Activated CD4-positive, alpha-beta T cell treated with anti-CD3 and anti-CD28 coated beads for 36 hours (primary cell): ENCODE measurements at regions not wholly inside any gene's neighbourhood (a gene's known extent, or its start where the extent isn't known, plus 50 kb on each side); places are given as distances from the start of the nearest gene placed in this dataset.

Experiments used
- ATAC-seq: fragments of 200-7000 bp; cut with Tn5 transposase; one replicate; pipeline ENCODE4 v1.10.0; 2021; ENCODE audit warnings: mild to moderate bottlenecking, moderate library complexity
- CTCF ChIA-PET: fragments of 350-600 bp; sonication (Branson Sonifier 250); formaldehyde crosslinking; loops from one replicate; lab custom pipeline; 2021; ENCODE audit warnings: antibody characterized with exemption; lab: Charles Lee
- POLR2A ChIA-PET: fragments of 350-600 bp; sonication (Branson Sonifier 250); formaldehyde crosslinking; loops from one replicate; lab custom pipeline; 2021; ENCODE audit warnings: antibody characterized with exemption, inconsistent platforms; lab: Charles Lee
- DNase-seq: peaks from one replicate; pipeline ENCODE4 v3.0.0-alpha.2; 2020
- H3K27ac Mint-ChIP-seq: one replicate; pipeline ENCODE4 v1.8.0; 2021; ENCODE audit warnings: mixed read lengths
- H3K27me3 Mint-ChIP-seq: one replicate; pipeline ENCODE4 v1.8.0; 2021; ENCODE audit warnings: mixed read lengths
- H3K36me3 Mint-ChIP-seq: one replicate; pipeline ENCODE4 v1.8.0; 2021; ENCODE audit warnings: low read depth, mixed read lengths
- H3K4me1 Mint-ChIP-seq: one replicate; pipeline ENCODE4 v1.8.0; 2021; ENCODE audit warnings: mixed read lengths
- H3K4me3 Mint-ChIP-seq: one replicate; pipeline ENCODE4 v1.8.0; 2021; ENCODE audit warnings: mild to moderate bottlenecking, moderate library complexity, mixed read lengths
- H3K9me3 Mint-ChIP-seq: one replicate; pipeline ENCODE4 v1.8.0; 2021; ENCODE audit warnings: low read depth, mixed read lengths
- intact Hi-C, 2 experiments: fragments of 100-400 bp; cut with DNase I in 1 of 2; cut with micrococcal nuclease in 1 of 2; formaldehyde crosslinking; loops; one replicate each; pipeline versions ENCODE4 v1.14.2 to v1.15.1; 2022 to 2024; cut with DNase I, micrococcal nuclease

DNA sequence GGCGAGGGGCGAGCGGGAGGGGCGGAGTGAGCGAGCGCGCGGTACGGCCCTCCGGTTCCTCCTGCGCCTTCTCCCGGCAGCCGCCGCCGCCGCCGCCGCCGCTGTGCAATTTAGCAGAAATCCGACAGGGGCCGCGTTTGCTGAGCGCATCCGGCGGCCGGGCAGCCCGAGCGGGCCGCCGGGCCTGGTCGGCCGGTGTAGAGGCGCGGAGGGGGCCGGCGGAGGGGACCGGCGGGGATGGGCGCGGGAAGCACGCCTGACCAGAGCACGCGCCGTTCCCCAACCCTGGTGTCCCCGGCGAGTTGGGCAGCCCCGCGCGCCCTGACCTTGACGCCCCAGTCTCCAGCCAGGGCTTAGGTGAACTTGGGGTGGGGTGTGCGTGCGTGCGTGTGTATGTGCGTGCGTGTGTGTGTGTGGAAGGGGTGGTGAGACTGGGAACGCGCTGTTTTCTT is 144.5 kb upstream of the ZNF536 start:
- Mint-ChIP-seq H3K36me3 (no peaks in the 10 kb centered on the region), H3K9me3 (no peaks in the 10 kb centered on the region), H3K27me3 (peaks cover 63% of the 10 kb centered on the region), H3K4me1 (peaks cover 27% of the 10 kb centered on the region), H3K4me3 (peak overlapping the region; percentile 73), H3K27ac (no peak overlapping the region)
- ATAC-seq (peak; percentile 82), DNase-seq (peak; percentile 83)
- intact Hi-C loops = loop anchor here (1.0 to 10.0 kb wide), 7 partner anchors 147 to 1125 kb away; partner anchors contain the start of genes URI1 (in 1 of the 2) and ZNF536 (in 1 of the 2)
- ChIA-PET CTCF (no interaction called here), POLR2A (no interaction called here)

- Mint-ChIP-seq H3K27ac (no peak overlapping the region), H3K27me3 (peaks cover 60% of the 10 kb centered on the region), H3K9me3 (no peaks in the 10 kb centered on the region), H3K4me1 (peaks cover 27% of the 10 kb centered on the region), H3K4me3 (peak overlapping the region; percentile 44), H3K36me3 (no peaks in the 10 kb centered on the region)
- intact Hi-C loops = loop anchor here (5.0 to 10.0 kb wide), 5 partner anchors 147 to 1124 kb away; partner anchors contain the start of genes URI1 (in 1 of the 2) and ZNF536 (in 1 of the 2)
- POLR2A ChIA-PET = no interaction called here
- ATAC-seq = no peak
- CTCF ChIA-PET = no interaction called here
- no peak for DNase-seq
Measured at GRCh38 chr19:30228113-30228834, 143.9 kb upstream of the ZNF536 start.

- no peak overlapping the region for H3K4me3 Mint-ChIP-seq
- peaks cover 27% of the 10 kb centered on the region for H3K4me1 Mint-ChIP-seq
- ChIA-PET POLR2A (interaction anchor here (0.6 kb wide), 1 partner anchor 15 kb away, joined by 3 read pairs; no protein-coding TSS in a partner anchor), CTCF (no interaction called here)
- intact Hi-C loops = loop anchor here (5.0 to 10.0 kb wide), 5 partner anchors 146 to 1123 kb away; partner anchors contain the start of genes URI1 (in 1 of the 2) and ZNF536 (in 1 of the 2)
- H3K9me3 Mint-ChIP-seq = no peaks in the 10 kb centered on the region
- ATAC-seq (no peak), DNase-seq (no peak)
- no peaks in the 10 kb centered on the region for H3K36me3 Mint-ChIP-seq
- peaks cover 56% of the 10 kb centered on the region for H3K27me3 Mint-ChIP-seq
- no peak overlapping the region for H3K27ac Mint-ChIP-seq
Measured at GRCh38 chr19:30228835-30229524, 143.2 kb upstream of the ZNF536 start.

GRCh38 chr19:30229525-30230174 is 142.5 kb upstream of the ZNF536 start:
- Mint-ChIP-seq H3K9me3 (no peaks in the 10 kb centered on the region), H3K36me3 (no peaks in the 10 kb centered on the region), H3K4me1 (peaks cover 25% of the 10 kb centered on the region), H3K27me3 (peaks cover 52% of the 10 kb centered on the region), H3K27ac (no peak overlapping the region), H3K4me3 (no peak overlapping the region)
- CTCF ChIA-PET = no interaction called here
- intact Hi-C loops = loop anchor here (5.0 to 10.0 kb wide), 5 partner anchors 145 to 1123 kb away; partner anchors contain the start of genes URI1 (in 1 of the 2) and ZNF536 (in 1 of the 2)
- ATAC-seq (no peak), DNase-seq (no peak)
- POLR2A ChIA-PET = interaction anchor here (0.6 kb wide), 1 partner anchor 15 kb away, joined by 3 read pairs; no protein-coding TSS in a partner anchor

- intact Hi-C loops = no loop called here
Measured at GRCh38 chr19:30231408-30232318, 140.5 kb upstream of the ZNF536 start.

GRCh38 chr19:30233375-30233774 is 138.8 kb upstream of the ZNF536 start:
- Mint-ChIP-seq H3K4me1 (peaks cover 3% of the 10 kb centered on the region), H3K36me3 (no peaks in the 10 kb centered on the region), H3K9me3 (no peaks in the 10 kb centered on the region), H3K27ac (no peak overlapping the region), H3K27me3 (peaks cover 52% of the 10 kb centered on the region), H3K4me3 (no peak overlapping the region)
- CTCF ChIA-PET = interaction anchor here (0.6 to 1.5 kb wide), 4 partner anchors 12 to 505 kb away, joined by 3 to 4 read pairs (median 4); no protein-coding TSS in a partner anchor
- ATAC-seq (no peak), DNase-seq (no peak)
- POLR2A ChIA-PET = no interaction called here
- intact Hi-C loops = no loop called here

More at GRCh38 chr19:30231408-30232318, 140.5 kb upstream of the ZNF536 start:
- Mint-ChIP-seq H3K9me3 (no peaks in the 10 kb centered on the region), H3K4me1 (peaks cover 13% of the 10 kb centered on the region), H3K27me3 (peaks cover 51% of the 10 kb centered on the region), H3K27ac (no peak overlapping the region), H3K36me3 (no peaks in the 10 kb centered on the region), H3K4me3 (no peak overlapping the region)
- ATAC-seq (no peak), DNase-seq (no peak)
- CTCF ChIA-PET = interaction anchor here (0.5 to 1.2 kb wide), 2 partner anchors 8 to 584 kb away, joined by 4 to 5 read pairs; no protein-coding TSS in a partner anchor
- POLR2A ChIA-PET = interaction anchor here (0.8 kb wide), 1 partner anchor 1157 kb away, joined by 3 read pairs; no protein-coding TSS in a partner anchor

GRCh38 chr19:30235946-30236345 is 136.2 kb upstream of the ZNF536 start:
- no peak for DNase-seq
- Mint-ChIP-seq H3K27ac (no peak overlapping the region), H3K36me3 (no peaks in the 10 kb centered on the region), H3K9me3 (no peaks in the 10 kb centered on the region), H3K4me3 (no peak overlapping the region), H3K27me3 (peaks cover 41% of the 10 kb centered on the region), H3K4me1 (no peaks in the 10 kb centered on the region)
- CTCF ChIA-PET = interaction anchor here (0.6 kb wide), 1 partner anchor 253 kb away, joined by 3 read pairs; no protein-coding TSS in a partner anchor
- intact Hi-C loops = no loop called here
- ATAC-seq = no peak
- POLR2A ChIA-PET = no interaction called here

GRCh38 chr19:30236587-30236986 is 135.6 kb upstream of the ZNF536 start:
- intact Hi-C loops = no loop called here
- Mint-ChIP-seq H3K27ac (no peak overlapping the region), H3K4me1 (no peaks in the 10 kb centered on the region), H3K36me3 (no peaks in the 10 kb centered on the region), H3K4me3 (no peak overlapping the region), H3K27me3 (peaks cover 38% of the 10 kb centered on the region), H3K9me3 (no peaks in the 10 kb centered on the region)
- ATAC-seq = no peak
- DNase-seq = no peak
- ChIA-PET POLR2A (no interaction called here), CTCF (no interaction called here)

GRCh38 chr19:30237140-30237539 is 135.0 kb upstream of the ZNF536 start:
- ATAC-seq (no peak), DNase-seq (no peak)
- H3K9me3 Mint-ChIP-seq = no peaks in the 10 kb centered on the region
- POLR2A ChIA-PET = no interaction called here
- no peak overlapping the region for H3K27ac Mint-ChIP-seq
- no peaks in the 10 kb centered on the region for H3K36me3 Mint-ChIP-seq
- CTCF ChIA-PET = no interaction called here
- intact Hi-C loops = no loop called here
- no peak overlapping the region for H3K4me3 Mint-ChIP-seq
- peaks cover 36% of the 10 kb centered on the region for H3K27me3 Mint-ChIP-seq
- H3K4me1 Mint-ChIP-seq = no peaks in the 10 kb centered on the region

- H3K9me3 Mint-ChIP-seq = no peaks in the 10 kb centered on the region
- H3K4me1 Mint-ChIP-seq = no peaks in the 10 kb centered on the region
- peaks cover 26% of the 10 kb centered on the region for H3K27me3 Mint-ChIP-seq
- ATAC-seq (no peak), DNase-seq (no peak)
- ChIA-PET CTCF (no interaction called here), POLR2A (no interaction called here)
- intact Hi-C loops = no loop called here
- no peak overlapping the region for H3K4me3 Mint-ChIP-seq
- no peak overlapping the region for H3K27ac Mint-ChIP-seq
- no peaks in the 10 kb centered on the region for H3K36me3 Mint-ChIP-seq
Measured at GRCh38 chr19:30240904-30241695, 131.1 kb upstream of the ZNF536 start.
